ENCODE measurements at regions not wholly inside any gene's neighbourhood (a gene's known extent, or its start where the extent isn't known, plus 50 kb on each side); places are given as distances from the start of the nearest gene placed in this dataset.

- no peak for TF ChIP-seq CTCF (conservative IDR thresholded peaks at IDR 0.05)
- no peak for TF ChIP-seq ZFX (IDR thresholded peaks at IDR 0.05)
Measured at GRCh38 chr13:107222597-107222996, 654.7 kb upstream of the ARGLU1 start.

Data from C4-2B (cell line).